Pulmonary artery endothelial cell (primary cell): ENCODE measurements at regions not wholly inside any gene's neighbourhood (a gene's known extent, or its start where the extent isn't known, plus 50 kb on each side); places are given as distances from the start of the nearest gene placed in this dataset.

Experiments used
- DNase-seq: peaks from one replicate; pipeline ENCODE4 v3.0.0-alpha.2; 2011; ENCODE audit warnings: low read depth, low spot score

DNA sequence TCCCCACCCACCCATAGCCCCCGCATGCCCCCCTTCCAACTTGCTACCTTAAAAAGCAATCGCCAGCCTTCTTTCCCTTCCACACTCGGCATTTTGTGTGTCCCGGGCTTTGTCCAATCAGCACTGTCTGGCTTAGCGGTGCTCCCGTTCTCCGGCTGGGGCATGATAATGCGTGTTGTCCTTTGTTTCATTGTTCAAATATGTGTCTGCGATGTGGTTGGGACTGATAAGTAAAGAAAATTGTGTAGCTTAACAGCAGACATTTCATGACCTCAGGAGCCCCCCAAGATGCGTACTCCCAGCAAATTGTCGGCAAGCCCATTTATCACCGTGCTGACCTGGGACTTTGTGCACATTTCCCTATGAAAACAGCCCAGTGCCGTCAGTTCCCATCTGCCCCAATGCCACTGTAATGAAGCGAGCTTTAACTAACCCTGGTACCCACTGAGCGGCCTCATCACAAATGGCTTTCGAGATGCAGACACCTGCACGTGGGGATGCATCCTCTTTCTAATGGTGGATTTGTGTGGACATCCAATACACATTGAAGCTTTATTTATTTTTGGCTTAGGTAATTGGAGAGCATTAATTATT, 167.0 kb upstream of the E2F8 start:
- DNase-seq = no peak

DNA sequence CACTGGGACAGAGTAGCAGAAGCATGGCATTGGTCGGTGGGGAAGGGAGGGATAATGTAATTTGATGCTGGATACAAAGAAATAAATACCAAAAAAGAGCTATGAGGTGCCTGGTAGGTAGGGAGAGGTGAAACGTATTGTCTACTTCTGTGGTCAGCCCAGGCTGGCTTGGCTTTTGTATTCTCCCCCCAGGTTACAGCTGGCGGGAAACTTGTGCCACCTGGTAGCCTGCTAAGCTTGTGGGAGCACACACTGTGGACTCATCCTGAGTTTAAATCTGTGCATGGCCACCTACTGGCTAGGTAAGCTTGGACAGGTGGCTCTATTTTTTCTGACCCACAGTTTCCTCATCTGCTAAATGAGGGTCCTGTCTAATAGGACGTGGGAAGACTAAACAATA, 165.2 kb upstream of the E2F8 start:
- DNase-seq = no peak

DNA sequence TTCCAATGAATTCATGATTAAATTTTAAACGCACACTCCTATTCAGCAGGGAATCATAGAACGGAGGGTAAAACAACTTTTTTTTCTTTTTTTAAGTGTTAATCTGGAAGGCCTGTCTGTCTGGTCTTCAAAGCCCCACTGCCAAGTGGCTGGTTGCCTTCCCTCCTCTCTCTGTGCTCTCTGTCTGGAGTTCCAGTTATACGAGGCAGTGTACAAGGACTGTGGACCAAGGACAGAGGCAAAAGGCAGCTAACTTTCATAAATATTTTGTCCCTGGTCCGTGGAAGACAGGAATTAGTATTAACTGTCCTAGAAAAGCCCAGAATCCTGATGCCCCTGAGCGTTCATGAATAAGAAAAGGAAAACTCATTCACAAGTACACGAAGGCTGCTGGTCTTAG, 164.0 kb upstream of the E2F8 start:
- DNase-seq = no peak

GRCh38 chr11:19403196-19403895, 162.6 kb upstream of the E2F8 start:
- DNase-seq = no peak

DNA sequence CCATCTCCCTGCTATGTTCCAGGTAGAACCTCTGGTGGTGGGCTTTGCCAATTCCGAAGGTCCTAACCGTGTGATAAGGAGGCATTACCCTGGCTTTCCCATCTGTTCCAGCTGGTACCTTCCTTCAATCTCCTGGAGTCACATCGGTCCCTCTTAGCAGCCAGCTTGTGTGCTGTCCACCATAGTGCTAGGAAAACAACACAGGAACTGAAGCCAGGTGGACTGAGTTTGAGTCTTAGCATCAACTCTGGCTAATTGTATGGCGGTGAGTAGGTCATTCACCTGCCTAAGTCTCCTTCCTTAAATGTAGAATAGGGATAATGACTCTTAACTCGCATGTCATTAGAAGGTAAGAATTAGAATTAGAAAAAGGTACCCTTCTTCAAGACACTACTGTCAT, 159.6 kb upstream of the E2F8 start:
- DNase-seq = no peak

DNA sequence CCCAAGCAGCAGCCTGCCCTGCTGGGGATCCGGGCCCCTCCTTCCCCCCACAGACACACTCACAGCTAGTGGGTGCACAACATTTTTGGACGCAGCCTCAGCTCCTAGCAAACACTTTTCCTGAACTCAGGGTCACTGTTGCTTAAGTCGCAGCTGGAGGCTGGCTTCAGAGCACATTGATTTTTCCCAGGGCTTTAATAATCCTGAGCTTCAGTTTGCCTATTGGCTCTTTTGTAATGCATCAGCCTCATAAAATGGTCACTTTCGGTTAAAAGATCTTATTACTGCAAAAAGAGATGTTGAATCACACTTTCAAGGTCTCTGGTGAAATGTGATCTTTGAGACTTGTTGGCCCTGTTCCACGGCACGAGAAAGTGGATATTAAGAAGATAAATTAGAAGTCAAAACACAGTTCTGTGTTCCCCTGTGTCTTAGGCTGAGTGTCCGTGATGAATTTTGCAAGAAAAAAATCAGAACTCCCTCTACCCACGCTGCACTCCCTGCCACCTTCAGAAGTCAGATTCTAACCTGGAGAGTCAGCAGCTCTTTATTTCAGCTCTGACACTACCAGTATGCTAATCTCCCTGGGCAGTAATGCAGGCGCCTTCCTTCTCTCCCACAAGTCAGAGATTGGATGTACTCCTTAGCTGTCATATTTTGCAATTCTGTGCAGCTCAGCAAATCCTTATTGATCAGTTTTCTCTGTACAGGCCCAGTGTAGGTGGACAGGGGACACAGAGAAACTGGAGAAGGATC, 158.2 kb upstream of the E2F8 start:
- DNase-seq = no peak

GRCh38 chr11:19398273-19398672, 157.5 kb upstream of the E2F8 start:
- DNase-seq = no peak

DNA sequence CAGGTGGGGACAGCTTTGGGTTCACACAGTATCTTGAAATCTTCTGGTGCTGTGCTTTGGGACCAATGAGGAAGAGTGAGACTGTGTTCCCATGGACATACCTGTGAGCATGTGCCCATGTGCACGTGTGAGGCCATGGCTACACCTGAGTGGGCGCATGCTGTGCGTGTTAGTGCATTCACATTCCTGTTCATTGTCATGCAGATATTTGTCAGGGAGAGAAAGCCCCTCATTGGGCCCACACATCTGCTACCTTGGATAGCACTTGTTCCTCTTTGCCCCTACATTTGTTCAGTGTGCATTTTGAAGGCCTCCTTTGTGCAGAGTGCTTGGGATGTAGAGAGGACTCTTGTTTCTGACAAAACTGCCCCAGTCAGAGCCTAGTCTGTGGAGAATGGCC, 154.3 kb upstream of the E2F8 start:
- DNase-seq = no peak

GRCh38 chr11:19394525-19395016, 153.8 kb upstream of the E2F8 start:
- no peak for DNase-seq

- DNase-seq = no peak
Measured at GRCh38 chr11:19393941-19394340, 153.2 kb upstream of the E2F8 start.

- no peak for DNase-seq
Measured at GRCh38 chr11:19392847-19393518, 152.2 kb upstream of the E2F8 start.

DNA sequence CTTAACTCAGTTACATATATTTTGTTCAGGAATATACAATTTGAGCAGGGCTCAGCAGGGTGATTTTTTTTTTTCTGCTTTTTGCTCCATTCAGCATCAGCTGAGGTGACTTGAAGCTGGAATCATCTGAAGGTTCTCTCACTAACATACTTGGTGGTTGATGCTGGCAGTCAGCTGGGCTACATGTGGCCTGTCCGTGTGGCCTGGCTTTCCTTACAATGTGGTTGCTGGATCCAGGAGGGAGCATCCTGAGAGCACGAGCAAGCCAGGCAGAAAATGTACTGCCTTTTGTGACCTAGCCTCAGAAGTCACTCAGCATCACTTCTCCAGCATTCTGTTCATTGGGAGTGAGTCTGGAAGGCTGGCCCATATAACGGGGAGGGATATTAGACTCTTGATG, 151.6 kb upstream of the E2F8 start:
- no peak for DNase-seq

GRCh38 chr11:19391652-19392051, 150.9 kb upstream of the E2F8 start:
- no peak for DNase-seq

GRCh38 chr11:19391026-19391425, 150.3 kb upstream of the E2F8 start:
- no peak for DNase-seq

- no peak for DNase-seq
Measured at GRCh38 chr11:19389787-19390303, 149.1 kb upstream of the E2F8 start.

GRCh38 chr11:19382131-19382611, 141.4 kb upstream of the E2F8 start:
- DNase-seq = no peak

- DNase-seq = peak; percentile 60
Measured at GRCh38 chr11:19380375-19380774, 139.6 kb upstream of the E2F8 start.

DNA sequence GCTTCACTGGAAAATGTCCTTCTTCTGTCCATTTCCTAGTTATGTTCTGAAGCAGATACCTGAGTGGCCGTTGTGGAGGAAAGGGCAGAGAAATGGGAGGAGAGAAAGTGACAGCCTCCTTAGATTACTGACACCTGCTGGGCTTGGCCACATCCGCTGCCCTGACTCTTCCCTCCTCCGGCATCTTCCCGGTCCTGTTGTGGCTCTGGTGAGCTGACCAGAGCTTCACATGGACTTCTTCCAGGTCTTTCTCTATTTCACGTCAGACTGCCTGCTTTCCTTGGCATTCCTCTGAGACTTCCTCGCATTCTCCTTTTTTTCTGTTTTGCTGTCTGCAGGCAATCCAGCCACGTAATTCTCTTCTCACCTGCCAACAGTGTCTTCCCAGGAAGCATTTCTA, 138.7 kb upstream of the E2F8 start:
- no peak for DNase-seq

DNA sequence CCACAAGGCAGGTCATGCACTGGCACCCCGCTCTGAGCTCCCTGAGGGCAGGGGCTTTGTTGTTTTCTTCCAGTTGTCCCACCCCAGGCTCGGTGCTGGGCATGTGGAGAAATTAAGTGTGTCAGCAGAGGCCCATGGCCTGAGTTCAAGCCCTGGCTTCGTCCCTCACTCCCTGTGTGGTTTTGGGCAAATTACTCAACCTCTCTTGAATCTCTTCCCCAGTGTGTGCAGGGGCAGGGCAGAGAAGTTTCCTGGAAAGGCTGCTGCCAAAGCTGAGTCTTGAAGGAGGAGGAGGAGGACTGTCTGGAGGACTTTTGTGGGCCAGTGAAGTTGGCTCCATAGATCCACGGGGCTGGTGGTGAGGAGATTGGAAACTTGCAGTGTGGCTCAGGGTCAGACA, 138.1 kb upstream of the E2F8 start:
- DNase-seq = no peak

DNA sequence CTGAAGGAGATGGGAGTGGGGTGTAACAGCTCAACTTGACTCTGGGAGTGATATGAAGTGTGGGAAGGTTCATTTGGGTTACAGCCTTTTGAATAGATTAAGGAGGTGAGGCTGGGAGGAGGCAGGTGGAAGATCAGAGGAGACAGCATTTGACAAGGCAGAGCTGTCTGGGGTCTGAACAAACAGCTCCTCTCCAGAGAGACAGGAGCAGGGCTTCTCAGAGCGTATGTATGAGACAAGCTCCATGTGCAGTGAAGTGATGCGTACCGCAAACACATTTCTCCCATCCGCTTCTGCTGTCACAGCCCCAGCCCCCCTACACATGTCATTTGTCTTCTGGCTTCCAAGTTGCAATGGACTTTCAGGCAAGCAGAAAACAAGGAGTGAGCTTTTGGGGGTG, 137.1 kb upstream of the E2F8 start:
- no peak for DNase-seq

DNA sequence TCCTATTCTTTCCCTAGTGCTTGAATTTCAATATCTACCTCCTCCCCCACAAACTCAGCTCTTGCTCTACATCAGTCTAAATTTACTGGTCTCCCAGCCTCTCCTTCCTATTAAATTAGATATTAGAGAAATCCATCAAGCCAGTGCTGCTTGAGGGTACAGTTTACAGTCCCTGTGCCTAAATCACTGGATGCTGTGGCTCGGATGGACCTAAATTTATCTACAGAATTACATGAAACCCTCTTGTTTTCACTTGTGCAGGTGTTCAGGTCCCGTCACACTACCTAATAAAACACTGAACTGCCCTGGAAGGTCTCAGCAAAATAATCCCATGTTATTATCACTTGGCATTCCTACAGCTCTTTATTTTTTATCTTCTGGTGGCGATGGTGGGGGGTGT, 134.7 kb upstream of the E2F8 start:
- no peak for DNase-seq

- peak; percentile 59 for DNase-seq
Measured at GRCh38 chr11:19374151-19374569, 133.4 kb upstream of the E2F8 start.
